C4-2B (cell line): ENCODE measurements at regions not wholly inside any gene's neighbourhood (a gene's known extent, or its start where the extent isn't known, plus 50 kb on each side); places are given as distances from the start of the nearest gene placed in this dataset.

Experiments
- H3K27ac ChIP-seq: fragments of 450-650 bp; 2 replicates; pipeline ENCODE4 v1.5.1; 2017
- ZFX ChIP-seq: fragments of 450-650 bp; IDR thresholded peaks from 2 replicates; pipeline ENCODE4 v1.6.1; 2017
- TF ChIP-seq, protein P1 (sequence below): fragments of 450-650 bp; conservative IDR thresholded peaks from 2 replicates; pipeline ENCODE4 v1.5.1; 2017; ENCODE audit warnings: mild to moderate bottlenecking

DNA sequence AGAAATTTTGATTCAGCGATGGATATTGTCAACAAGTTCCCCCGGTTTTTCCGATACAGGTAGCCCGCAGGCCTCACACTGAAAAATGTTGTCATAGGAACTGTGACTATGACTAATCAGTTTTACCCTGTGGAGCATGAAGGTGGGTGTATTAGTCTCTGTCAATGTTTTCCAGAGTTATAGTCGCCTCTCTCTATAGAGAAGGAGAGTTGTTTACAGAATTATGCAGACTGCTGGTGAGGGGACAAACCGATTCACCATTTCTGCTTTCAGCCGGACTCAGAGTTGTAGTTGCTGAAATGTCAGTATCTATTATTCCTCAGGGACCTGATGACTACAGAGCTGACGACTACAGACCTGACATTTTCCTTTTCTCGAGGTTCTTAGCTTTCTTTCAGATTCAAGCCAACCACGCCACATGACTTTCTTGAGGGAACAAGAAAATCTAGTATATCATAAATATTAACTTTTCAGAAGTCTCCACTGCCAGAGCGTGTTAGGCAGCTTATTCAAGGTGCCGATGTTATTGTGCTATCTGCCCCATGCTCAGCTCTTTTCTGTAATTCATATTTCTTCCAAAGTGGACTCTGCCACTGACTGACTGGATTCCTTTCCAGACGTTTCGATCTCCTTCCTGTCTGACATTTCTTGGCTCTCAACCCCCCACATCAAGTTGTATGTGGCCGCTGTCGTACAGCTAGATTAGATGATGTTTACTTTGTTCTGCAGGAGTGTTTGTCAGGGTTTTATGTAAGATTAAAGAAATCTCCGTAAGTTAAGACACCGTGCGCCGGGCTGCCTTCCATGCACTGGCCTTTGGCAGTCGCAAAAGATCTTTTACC is 178.1 kb downstream of the FGF1 start:
- TF ChIP-seq, protein P1, sequence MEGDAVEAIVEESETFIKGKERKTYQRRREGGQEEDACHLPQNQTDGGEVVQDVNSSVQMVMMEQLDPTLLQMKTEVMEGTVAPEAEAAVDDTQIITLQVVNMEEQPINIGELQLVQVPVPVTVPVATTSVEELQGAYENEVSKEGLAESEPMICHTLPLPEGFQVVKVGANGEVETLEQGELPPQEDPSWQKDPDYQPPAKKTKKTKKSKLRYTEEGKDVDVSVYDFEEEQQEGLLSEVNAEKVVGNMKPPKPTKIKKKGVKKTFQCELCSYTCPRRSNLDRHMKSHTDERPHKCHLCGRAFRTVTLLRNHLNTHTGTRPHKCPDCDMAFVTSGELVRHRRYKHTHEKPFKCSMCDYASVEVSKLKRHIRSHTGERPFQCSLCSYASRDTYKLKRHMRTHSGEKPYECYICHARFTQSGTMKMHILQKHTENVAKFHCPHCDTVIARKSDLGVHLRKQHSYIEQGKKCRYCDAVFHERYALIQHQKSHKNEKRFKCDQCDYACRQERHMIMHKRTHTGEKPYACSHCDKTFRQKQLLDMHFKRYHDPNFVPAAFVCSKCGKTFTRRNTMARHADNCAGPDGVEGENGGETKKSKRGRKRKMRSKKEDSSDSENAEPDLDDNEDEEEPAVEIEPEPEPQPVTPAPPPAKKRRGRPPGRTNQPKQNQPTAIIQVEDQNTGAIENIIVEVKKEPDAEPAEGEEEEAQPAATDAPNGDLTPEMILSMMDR: no peak
- no peak for TF ChIP-seq ZFX
- peak overlapping the region; percentile 3; the same call in 1 of the 2 replicates for H3K27ac ChIP-seq

DNA sequence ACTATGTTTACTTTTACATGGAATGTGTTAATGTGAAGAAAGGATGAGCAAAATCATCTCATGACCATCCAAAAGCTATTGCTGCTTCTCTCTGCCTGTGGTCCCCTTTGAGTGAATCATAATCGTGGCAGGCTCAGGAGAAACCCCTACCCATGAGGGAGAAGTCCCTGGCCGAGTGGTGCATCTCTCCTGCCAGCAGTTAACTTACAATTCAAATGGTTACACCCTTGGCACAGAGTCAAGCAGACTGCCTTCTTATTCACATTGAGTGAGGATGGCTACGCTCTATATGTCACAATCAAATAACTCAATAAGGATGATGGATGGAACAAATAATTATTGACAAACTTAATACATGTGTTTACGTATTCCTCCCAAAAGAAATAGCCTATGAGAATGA is 179.1 kb downstream of the FGF1 start:
- H3K27ac ChIP-seq: no peak overlapping the region

DNA sequence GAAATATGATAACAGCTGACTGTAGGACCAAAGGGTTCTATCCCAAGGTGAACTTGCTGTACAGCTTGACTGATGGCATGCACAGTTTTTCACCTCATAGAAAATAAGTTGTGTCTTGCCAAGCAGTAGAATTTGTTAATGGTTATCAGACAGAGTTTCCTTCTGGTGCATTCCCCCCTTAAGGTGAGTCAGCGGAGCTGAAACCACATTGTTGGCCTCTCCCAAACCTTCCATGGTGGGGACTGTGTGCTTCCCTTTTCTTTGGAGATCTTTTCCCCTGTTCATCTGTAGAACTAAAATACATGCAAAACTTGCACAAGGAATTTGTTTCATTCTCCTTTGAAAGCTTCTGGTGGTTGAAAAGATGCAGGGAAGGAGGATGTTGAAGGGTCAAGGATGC is 179.8 kb downstream of the FGF1 start:
- H3K27ac ChIP-seq: no peak overlapping the region
- TF ChIP-seq ZFX: no peak
- TF ChIP-seq, protein P1: no peak

More for the DNA sequence above, 179.1 kb downstream of the FGF1 start:
- TF ChIP-seq, protein P1: no peak
- no peak for TF ChIP-seq ZFX

DNA sequence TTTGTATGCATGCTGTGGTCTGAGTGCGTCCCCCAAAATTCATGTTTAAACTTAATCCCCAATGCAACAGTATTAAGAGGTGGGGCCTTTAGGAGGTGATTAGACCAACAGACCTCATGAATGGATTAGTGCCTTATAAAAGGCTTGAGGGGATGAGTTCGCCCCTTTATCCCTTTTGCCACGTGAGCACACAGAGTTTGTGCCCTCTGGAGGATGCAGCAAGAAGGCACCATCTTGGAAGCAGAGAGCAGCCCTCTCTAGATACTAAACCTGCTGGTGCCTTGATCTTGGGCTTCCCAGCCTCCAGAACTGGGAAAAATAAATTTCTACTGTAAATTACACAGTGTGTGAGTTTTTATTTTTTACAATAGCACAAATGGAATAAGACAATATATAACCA is 177.1 kb upstream of the SPRY4 start:
- H3K27ac ChIP-seq: no peak overlapping the region
- no peak for TF ChIP-seq ZFX
- TF ChIP-seq, protein P1: no peak; the same call in 1 of the 2 replicates

DNA sequence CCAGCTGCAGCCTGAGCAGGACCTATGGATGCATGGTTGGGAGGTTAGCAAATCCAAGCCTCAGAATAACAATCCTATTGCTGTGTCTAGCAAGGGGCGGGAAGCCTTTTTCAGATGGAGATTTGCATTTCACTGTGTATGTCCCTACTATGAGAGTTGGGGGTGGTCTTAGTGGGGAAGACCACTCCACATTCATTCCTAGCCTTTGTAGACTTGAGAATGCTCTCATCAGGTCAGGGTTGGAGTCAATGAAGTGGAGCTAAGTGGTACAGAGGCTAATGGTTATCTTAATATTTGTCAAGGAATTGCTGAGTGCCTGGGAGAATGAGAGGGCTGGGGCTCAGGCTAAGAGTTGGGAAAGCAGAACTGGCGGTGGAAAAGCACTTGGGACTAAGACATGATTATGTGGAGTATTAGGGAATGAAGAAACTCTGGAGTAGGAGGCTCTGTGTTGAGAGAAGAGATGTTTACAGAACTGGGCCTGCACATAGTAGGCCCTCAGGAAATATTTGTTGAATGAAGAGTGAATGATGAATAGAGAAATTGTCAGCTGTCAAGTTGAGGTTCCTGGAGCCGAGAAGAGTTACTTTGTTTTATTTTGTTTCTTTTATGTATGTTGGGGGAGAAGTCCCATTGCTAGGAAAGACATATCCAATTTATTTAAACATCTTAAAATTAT is 175.5 kb upstream of the SPRY4 start:
- H3K27ac ChIP-seq: no peak overlapping the region
- TF ChIP-seq, protein P1: no peak
- TF ChIP-seq ZFX: no peak

DNA sequence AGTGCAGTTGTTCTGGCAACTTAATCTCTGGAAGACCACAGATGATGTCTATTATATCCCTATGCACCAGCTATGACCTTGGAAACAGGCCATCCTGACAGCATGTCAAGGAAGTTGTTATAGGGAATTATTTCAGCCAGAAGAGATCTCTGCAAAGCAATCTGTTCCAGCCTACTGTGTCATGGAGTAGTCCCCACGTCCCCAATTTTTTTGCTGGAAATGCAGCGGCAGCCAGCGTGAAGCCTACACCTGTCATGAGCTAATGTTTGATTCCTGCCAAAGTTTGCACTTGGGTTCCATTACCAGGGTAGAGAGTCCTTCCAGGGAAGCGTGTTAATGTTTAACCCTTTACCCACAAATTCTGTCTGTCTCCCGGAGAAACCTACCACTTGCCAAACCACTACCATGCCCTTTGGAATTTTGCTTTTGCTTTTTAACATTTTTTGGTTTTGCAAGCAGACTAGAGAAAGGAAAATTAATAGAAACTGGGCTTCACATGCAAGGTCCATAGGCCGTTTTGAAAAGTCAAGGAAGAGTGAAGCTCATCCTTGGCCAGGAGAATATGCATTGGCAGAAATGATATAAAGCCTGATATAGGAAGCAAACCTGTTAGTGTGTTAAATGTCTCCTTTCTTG is 174.9 kb upstream of the SPRY4 start:
- no peak overlapping the region for H3K27ac ChIP-seq
- TF ChIP-seq, protein P1: no peak
- TF ChIP-seq ZFX: no peak

- TF ChIP-seq ZFX: no peak
- TF ChIP-seq, protein P1: no peak
- H3K27ac ChIP-seq: no peak overlapping the region
Measured at GRCh38 chr5:142498298-142498697, 173.5 kb upstream of the SPRY4 start.
